HEK293T (cell line): ENCODE measurements at regions not wholly inside any gene's neighbourhood (a gene's known extent, or its start where the extent isn't known, plus 50 kb on each side); places are given as distances from the start of the nearest gene placed in this dataset.
"Not testable (repeated sequence)": the region's sequence is repeated elsewhere in the genome, so short reads cannot be mapped to it uniquely, and the experiment has no call there.

Experiments
- CTCF ChIA-PET: fragments of 350-600 bp; formaldehyde crosslinking; extraction: SDS; loops from one replicate; lab custom pipeline; 2021; ENCODE audit warnings: antibody characterized with exemption, inconsistent platforms; lab: Yijun Ruan, JAX
- POLR2A ChIA-PET: fragments of 350-600 bp; formaldehyde crosslinking; extraction: SDS; loops from one replicate; lab custom pipeline; 2020; ENCODE audit warnings: antibody characterized with exemption, inconsistent platforms; lab: Yijun Ruan, JAX
- DNase-seq: peaks from one replicate; pipeline ENCODE4 v3.0.0; 2012; ENCODE audit warnings: mixed read lengths; ENCODE audit errors: extremely low spot score
- ARNT ChIP-seq: fragments of 450-650 bp; IDR thresholded peaks from 2 replicates; pipeline ENCODE4 v1.6.1; 2017; ENCODE audit warnings: mild to moderate bottlenecking
- BHLHE40 ChIP-seq: fragments of 450-650 bp; IDR thresholded peaks from 2 replicates; pipeline ENCODE4 v1.6.1; 2016; ENCODE audit warnings: mild to moderate bottlenecking, moderate library complexity, borderline replicate concordance
- CTBP1 ChIP-seq: fragments of 450-650 bp; IDR thresholded peaks from 2 replicates; pipeline ENCODE4 v1.6.1; 2016; ENCODE audit warnings: borderline replicate concordance
- ELF4 ChIP-seq: fragments of 450-650 bp; IDR thresholded peaks from 2 replicates; pipeline ENCODE4 v1.6.1; 2017; ENCODE audit warnings: antibody characterized with exemption
- FOXA1 ChIP-seq: fragments of 450-650 bp; IDR thresholded peaks from 2 replicates; pipeline ENCODE4 v1.6.1; 2016; ENCODE audit warnings: mild to moderate bottlenecking
- FOXK2 ChIP-seq: fragments of 450-650 bp; IDR thresholded peaks from 2 replicates; pipeline ENCODE4 v1.6.1; 2016; ENCODE audit warnings: mild to moderate bottlenecking
- FOXM1 ChIP-seq: fragments of 450-650 bp; IDR thresholded peaks from 2 replicates; pipeline ENCODE4 v1.6.1; 2017; ENCODE audit warnings: mild to moderate bottlenecking, borderline replicate concordance
- HDGF ChIP-seq: fragments of 450-650 bp; IDR thresholded peaks from 2 replicates; pipeline ENCODE4 v1.6.1; 2017; ENCODE audit warnings: antibody characterized with exemption, borderline replicate concordance
- L3MBTL2 ChIP-seq: fragments of 450-650 bp; conservative IDR thresholded peaks from 2 replicates; pipeline ENCODE4 v1.6.1; 2016; ENCODE audit warnings: mild to moderate bottlenecking
- LEF1 ChIP-seq: fragments of 450-650 bp; IDR thresholded peaks from 2 replicates; pipeline ENCODE4 v1.6.1; 2017; ENCODE audit warnings: mild to moderate bottlenecking, borderline replicate concordance
- NFRKB ChIP-seq: fragments of 450-650 bp; IDR thresholded peaks from 2 replicates; pipeline ENCODE4 v1.6.1; 2016; ENCODE audit warnings: mild to moderate bottlenecking, moderate library complexity
- PKNOX1 ChIP-seq: fragments of 450-650 bp; IDR thresholded peaks from 2 replicates; pipeline ENCODE4 v1.6.1; 2016
- SP1 ChIP-seq: fragments of 450-650 bp; IDR thresholded peaks from 2 replicates; pipeline ENCODE4 v1.6.1; 2017
- SUZ12 ChIP-seq: fragments of 450-650 bp; IDR thresholded peaks from 2 replicates; pipeline ENCODE4 v1.6.1; 2016; ENCODE audit warnings: mild to moderate bottlenecking
- TARDBP ChIP-seq: fragments of 450-650 bp; IDR thresholded peaks from 2 replicates; pipeline ENCODE4 v1.6.1; 2016
- ZNF384 ChIP-seq: fragments of 450-650 bp; IDR thresholded peaks from 2 replicates; pipeline ENCODE4 v1.6.1; 2016

GRCh38 chr9:82052081-82052480 lies 63.5 kb downstream of the SPATA31D1 start:
- no peak for DNase-seq
- ChIA-PET POLR2A (no interaction called here), CTCF (no interaction called here)
- TF ChIP-seq BHLHE40: no peak
- TF ChIP-seq NFRKB: no peak
- TF ChIP-seq FOXK2: no peak
- no peak for TF ChIP-seq CTBP1
- no peak for TF ChIP-seq FOXM1
- TF ChIP-seq TARDBP: no peak
- no peak for TF ChIP-seq FOXA1
- TF ChIP-seq HDGF: no peak
- TF ChIP-seq SUZ12: no peak
- TF ChIP-seq SP1: no peak
- no peak for TF ChIP-seq L3MBTL2
- no peak for TF ChIP-seq LEF1

- DNase-seq: no peak
- CTCF ChIA-PET: no interaction called here
- POLR2A ChIA-PET: no interaction called here
- TF ChIP-seq FOXM1 (no peak), ELF4 (no peak), LEF1 (no peak), PKNOX1 (no peak), ZNF384 (no peak), SP1 (no peak), FOXK2 (no peak), BHLHE40 (no peak), ARNT (no peak), L3MBTL2 (no peak), FOXA1 (no peak), SUZ12 (no peak), NFRKB (no peak), CTBP1 (no peak), HDGF (no peak), TARDBP (no peak)
Measured at GRCh38 chr9:82054264-82055015, 65.9 kb downstream of the SPATA31D1 start.

GRCh38 chr9:82057805-82058204 lies 69.2 kb downstream of the SPATA31D1 start:
- TF ChIP-seq HDGF (no peak), PKNOX1 (no peak), CTBP1 (no peak), ZNF384 (no peak), BHLHE40 (no peak), L3MBTL2 (no peak)
- POLR2A ChIA-PET: no interaction called here
- CTCF ChIA-PET: no interaction called here
- DNase-seq: no peak

- POLR2A ChIA-PET, CTCF ChIA-PET, DNase-seq: not testable (repeated sequence)
Measured at GRCh38 chr9:82061801-82062200, 73.2 kb downstream of the SPATA31D1 start.

GRCh38 chr9:82062245-82062644 lies 73.7 kb downstream of the SPATA31D1 start:
- DNase-seq: no peak
- no peak for TF ChIP-seq CTBP1
- no peak for TF ChIP-seq ZNF384
- TF ChIP-seq ARNT: no peak
- no peak for TF ChIP-seq HDGF
- POLR2A ChIA-PET: no interaction called here
- CTCF ChIA-PET: no interaction called here

GRCh38 chr9:82073551-82074543 lies 85.3 kb downstream of the SPATA31D1 start:
- no peak for DNase-seq
- TF ChIP-seq PKNOX1: no peak
- TF ChIP-seq SUZ12: no peak
- TF ChIP-seq BHLHE40: no peak
- TF ChIP-seq SP1: no peak
- TF ChIP-seq HDGF: no peak
- no peak for TF ChIP-seq FOXM1
- no peak for TF ChIP-seq NFRKB
- no peak for TF ChIP-seq TARDBP
- TF ChIP-seq FOXA1: no peak
- TF ChIP-seq CTBP1: no peak
- CTCF ChIA-PET: no interaction called here
- POLR2A ChIA-PET: no interaction called here
